ENCODE measurements at regions not wholly inside any gene's neighbourhood (a gene's known extent, or its start where the extent isn't known, plus 50 kb on each side); places are given as distances from the start of the nearest gene placed in this dataset.

GRCh38 chr16:85306793-85307551, 194.7 kb upstream of the CIBAR2 start:
- DNase-seq (ENCODE audit: low read depth, low spot score): no peak
- Histone ChIP-seq H3K36me3 (ENCODE audit: control insufficient read depth, insufficient read depth, low read length) (no peaks in the 10 kb centered on the region; the same call in 1 of the 2 replicates), H3K27ac (ENCODE audit: low read length) (no peak overlapping the region), H3K4me3 (ENCODE audit: low read length) (no peak overlapping the region), H3K4me1 (ENCODE audit: control insufficient read depth, insufficient read depth, low read length) (peaks cover 21% of the 10 kb centered on the region), H3K27me3 (ENCODE audit: control insufficient read depth, insufficient read depth, low read length) (no peaks in the 10 kb centered on the region), H3K9me3 (ENCODE audit: control insufficient read depth, insufficient read depth, low read length) (no peaks in the 10 kb centered on the region)
- WGBS (ENCODE audit: insufficient coverage, insufficient read length): no CpG with 5 or more reads among the region's 19 CpGs

DNA sequence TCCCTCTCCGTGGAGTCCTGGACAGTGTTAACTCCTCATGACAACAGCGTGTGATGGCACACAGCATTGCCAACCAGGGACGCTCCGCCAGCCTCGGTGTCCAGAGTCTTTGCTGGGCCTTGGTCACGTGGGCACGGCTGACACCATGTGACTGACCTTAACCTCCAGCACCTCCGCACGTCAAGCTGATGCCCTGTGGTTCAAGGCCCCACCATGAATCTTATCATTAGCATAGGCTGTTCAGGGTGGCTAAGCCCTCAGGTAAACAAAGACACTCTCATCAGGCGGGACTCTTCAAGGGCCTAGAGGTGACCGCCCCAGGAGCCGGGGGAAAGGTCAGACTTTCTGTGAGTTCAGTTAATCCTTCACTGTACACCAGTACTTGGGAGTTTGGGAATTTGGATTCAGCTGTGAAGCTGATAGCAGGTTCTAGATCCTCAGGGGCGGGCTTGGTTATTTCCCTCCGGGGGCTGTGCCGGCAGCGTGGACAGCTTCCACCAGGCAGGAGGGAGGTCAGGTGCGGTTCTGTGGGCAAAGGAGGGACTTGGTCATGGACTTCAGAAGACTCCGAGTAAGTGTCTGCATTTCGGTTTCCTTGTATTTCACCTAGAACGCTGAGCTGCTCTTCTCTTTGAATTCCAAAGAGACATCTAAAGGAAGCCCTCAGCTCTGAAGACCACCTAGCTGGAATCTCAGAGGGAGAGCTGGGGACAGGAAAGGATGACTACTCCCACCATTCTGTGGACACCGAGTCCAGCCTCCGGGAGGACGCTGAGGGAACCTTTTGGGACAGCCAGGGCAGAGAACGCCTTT, 195.5 kb upstream of the CIBAR2 start:
- Histone ChIP-seq H3K4me3 (ENCODE audit: low read length) (no peak overlapping the region), H3K4me1 (ENCODE audit: control insufficient read depth, insufficient read depth, low read length) (peaks cover 22% of the 10 kb centered on the region), H3K27me3 (ENCODE audit: control insufficient read depth, insufficient read depth, low read length) (no peaks in the 10 kb centered on the region), H3K27ac (ENCODE audit: low read length) (no peak overlapping the region), H3K36me3 (ENCODE audit: control insufficient read depth, insufficient read depth, low read length) (no peaks in the 10 kb centered on the region; the same call in 1 of the 2 replicates), H3K9me3 (ENCODE audit: control insufficient read depth, insufficient read depth, low read length) (no peaks in the 10 kb centered on the region)
- WGBS (ENCODE audit: insufficient coverage, insufficient read length): no CpG with 5 or more reads among the region's 24 CpGs
- DNase-seq (ENCODE audit: low read depth, low spot score): no peak

DNA sequence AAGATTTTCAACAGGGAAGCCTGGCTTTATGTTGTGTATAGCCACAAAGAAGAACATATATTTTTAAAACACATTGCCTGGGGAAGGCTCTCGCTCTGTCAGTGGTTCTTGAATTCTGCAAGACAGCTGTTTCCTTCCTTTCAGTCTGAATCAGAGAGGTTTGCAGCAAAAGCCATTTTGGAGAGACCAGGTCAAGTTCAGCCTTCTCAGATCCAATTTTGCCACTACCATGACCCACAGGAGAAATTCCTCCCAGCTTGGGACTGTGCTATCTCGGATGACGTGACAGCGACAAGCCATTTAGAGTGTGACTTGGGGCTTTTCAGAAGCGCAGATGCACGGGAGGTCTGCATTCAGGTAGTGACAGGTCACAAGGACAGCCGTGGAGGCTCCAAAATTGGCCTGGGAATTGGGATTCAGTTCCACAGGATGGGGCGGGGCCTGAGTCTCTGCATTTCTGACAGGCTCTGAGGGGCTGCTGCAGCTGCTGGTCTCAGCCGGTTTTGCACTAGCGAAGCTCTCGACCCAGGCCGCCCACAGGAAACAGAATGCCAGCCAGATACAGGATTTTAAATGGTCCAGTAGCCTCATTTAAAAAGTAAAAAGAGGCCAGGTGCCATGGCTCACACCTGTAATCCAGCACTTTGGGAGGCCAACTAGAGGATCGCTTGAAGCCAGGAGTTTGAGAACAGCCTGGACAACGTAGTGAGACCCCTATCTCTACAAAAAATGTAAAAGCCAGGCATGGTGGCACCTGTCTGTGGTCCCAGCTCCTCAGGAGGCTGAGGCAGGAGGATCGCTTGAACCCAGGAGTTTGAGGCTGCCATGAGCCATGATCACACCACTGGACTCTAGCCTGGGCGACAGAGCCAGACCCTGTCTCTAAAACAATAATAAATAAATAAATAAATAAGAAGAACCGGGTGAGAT, 196.6 kb upstream of the CIBAR2 start:
- no peaks in the 10 kb centered on the region; the same call in 1 of the 2 replicates for H3K36me3 ChIP-seq (ENCODE audit: control insufficient read depth, insufficient read depth, low read length)
- DNase-seq (ENCODE audit: low read depth, low spot score): no peak
- H3K4me1 ChIP-seq (ENCODE audit: control insufficient read depth, insufficient read depth, low read length): peaks cover 23% of the 10 kb centered on the region
- H3K27me3 ChIP-seq (ENCODE audit: control insufficient read depth, insufficient read depth, low read length): no peaks in the 10 kb centered on the region
- WGBS (ENCODE audit: insufficient coverage, insufficient read length): no CpG with 5 or more reads among the region's 17 CpGs
- H3K9me3 ChIP-seq (ENCODE audit: control insufficient read depth, insufficient read depth, low read length): no peaks in the 10 kb centered on the region
- H3K27ac ChIP-seq (ENCODE audit: low read length): no peak overlapping the region
- H3K4me3 ChIP-seq (ENCODE audit: low read length): no peak overlapping the region

DNA sequence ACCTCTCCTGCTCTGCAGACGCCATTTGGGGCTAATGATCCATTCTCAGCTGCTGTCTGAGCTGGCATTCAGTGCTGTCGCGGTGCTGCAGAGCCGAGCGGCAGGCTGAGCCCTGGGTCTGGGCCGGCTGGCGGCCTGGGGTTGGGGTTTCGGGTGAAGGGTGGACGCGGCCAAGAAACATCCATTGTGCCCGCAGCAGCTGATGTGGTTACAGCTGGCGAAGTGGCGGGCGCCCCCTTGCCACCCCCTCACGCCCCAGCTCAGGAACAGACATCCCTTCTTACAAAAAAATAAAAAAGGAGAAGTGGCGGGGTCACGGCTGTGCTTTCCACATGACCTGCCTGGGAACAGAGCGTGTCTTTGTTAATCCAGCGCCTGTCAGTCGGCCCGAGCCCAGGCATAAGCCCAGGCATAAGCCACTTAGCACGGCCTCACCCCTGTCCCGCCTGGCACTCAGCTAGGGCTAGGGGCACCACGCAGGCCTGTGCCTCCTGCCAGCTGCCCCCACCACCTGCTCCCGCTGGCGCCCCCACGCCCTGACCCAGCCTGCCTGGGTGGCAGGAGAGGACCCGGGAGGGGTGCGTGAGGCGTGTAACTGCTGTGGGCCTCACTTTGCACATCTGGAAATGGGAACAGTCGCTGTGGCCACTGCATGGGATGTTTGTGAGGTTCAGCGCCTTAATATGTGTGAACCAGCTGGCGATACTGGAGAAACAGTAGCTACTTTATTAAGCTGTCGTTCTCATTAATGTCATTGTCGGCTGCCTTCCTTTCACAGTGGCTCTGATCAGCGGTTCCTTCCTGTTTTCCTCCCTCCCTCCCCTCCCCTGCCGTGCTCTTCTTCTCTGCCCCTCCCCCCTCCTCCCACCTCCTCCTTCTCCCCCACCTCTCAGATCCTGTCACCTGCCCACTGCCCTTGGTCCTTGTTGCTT, 197.7 kb upstream of the CIBAR2 start:
- Histone ChIP-seq H3K4me1 (ENCODE audit: control insufficient read depth, insufficient read depth, low read length) (peaks cover 23% of the 10 kb centered on the region), H3K4me3 (ENCODE audit: low read length) (no peak overlapping the region), H3K27ac (ENCODE audit: low read length) (no peak overlapping the region), H3K9me3 (ENCODE audit: control insufficient read depth, insufficient read depth, low read length) (no peaks in the 10 kb centered on the region), H3K27me3 (ENCODE audit: control insufficient read depth, insufficient read depth, low read length) (no peaks in the 10 kb centered on the region), H3K36me3 (ENCODE audit: control insufficient read depth, insufficient read depth, low read length) (no peaks in the 10 kb centered on the region; the same call in 1 of the 2 replicates)
- no CpG with 5 or more reads among the region's 37 CpGs for WGBS (ENCODE audit: insufficient coverage, insufficient read length)
- DNase-seq (ENCODE audit: low read depth, low spot score): no peak

- Histone ChIP-seq H3K36me3 (ENCODE audit: control insufficient read depth, insufficient read depth, low read length) (no peaks in the 10 kb centered on the region; the same call in 1 of the 2 replicates), H3K4me1 (ENCODE audit: control insufficient read depth, insufficient read depth, low read length) (peaks cover 23% of the 10 kb centered on the region), H3K27ac (ENCODE audit: low read length) (no peak overlapping the region), H3K27me3 (ENCODE audit: control insufficient read depth, insufficient read depth, low read length) (no peaks in the 10 kb centered on the region), H3K4me3 (ENCODE audit: low read length) (no peak overlapping the region), H3K9me3 (ENCODE audit: control insufficient read depth, insufficient read depth, low read length) (no peaks in the 10 kb centered on the region)
- no CpG with 5 or more reads among the region's 27 CpGs for WGBS (ENCODE audit: insufficient coverage, insufficient read length)
- no peak for DNase-seq (ENCODE audit: low read depth, low spot score)
These were observed 198.8 kb upstream of the CIBAR2 start for GRCh38 chr16:85310868-85311585.

DNA sequence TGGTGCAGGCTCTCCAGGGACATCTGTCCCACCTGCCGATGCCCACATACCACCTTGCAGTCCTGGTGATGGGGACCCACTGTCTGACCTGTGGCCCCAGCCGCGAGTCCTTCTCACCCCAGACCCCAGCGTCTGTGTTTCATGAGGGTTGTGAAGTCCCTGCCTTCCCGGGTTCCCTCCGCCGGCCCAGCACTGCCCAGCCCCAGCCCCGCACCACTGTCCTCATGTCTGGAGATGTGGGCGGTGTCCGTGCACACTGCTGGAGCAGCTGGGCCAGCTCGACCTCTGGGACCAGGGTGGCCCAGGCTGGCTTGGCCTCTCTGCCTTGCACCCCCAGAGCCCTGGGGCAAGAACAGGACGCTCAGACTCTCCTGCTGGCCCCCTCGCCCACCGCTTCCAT, 199.5 kb upstream of the CIBAR2 start:
- no peak for DNase-seq (ENCODE audit: low read depth, low spot score)
- no CpG with 5 or more reads among the region's 14 CpGs for WGBS (ENCODE audit: insufficient coverage, insufficient read length)
- no peaks in the 10 kb centered on the region for H3K27me3 ChIP-seq (ENCODE audit: control insufficient read depth, insufficient read depth, low read length)
- H3K4me1 ChIP-seq (ENCODE audit: control insufficient read depth, insufficient read depth, low read length): peaks cover 22% of the 10 kb centered on the region
- no peaks in the 10 kb centered on the region for H3K9me3 ChIP-seq (ENCODE audit: control insufficient read depth, insufficient read depth, low read length)
- H3K27ac ChIP-seq (ENCODE audit: low read length): no peak overlapping the region
- H3K36me3 ChIP-seq (ENCODE audit: control insufficient read depth, insufficient read depth, low read length): no peaks in the 10 kb centered on the region; the same call in 1 of the 2 replicates
- no peak overlapping the region for H3K4me3 ChIP-seq (ENCODE audit: low read length)

- H3K4me1 ChIP-seq (ENCODE audit: control insufficient read depth, insufficient read depth, low read length): peaks cover 20% of the 10 kb centered on the region
- no CpG with 5 or more reads among the region's 11 CpGs for WGBS (ENCODE audit: insufficient coverage, insufficient read length)
- no peak overlapping the region for H3K27ac ChIP-seq (ENCODE audit: low read length)
- H3K9me3 ChIP-seq (ENCODE audit: control insufficient read depth, insufficient read depth, low read length): no peaks in the 10 kb centered on the region
- no peaks in the 10 kb centered on the region for H3K27me3 ChIP-seq (ENCODE audit: control insufficient read depth, insufficient read depth, low read length)
- H3K4me3 ChIP-seq (ENCODE audit: low read length): no peak overlapping the region
- no peak for DNase-seq (ENCODE audit: low read depth, low spot score)
- H3K36me3 ChIP-seq (ENCODE audit: control insufficient read depth, insufficient read depth, low read length): no peaks in the 10 kb centered on the region; the same call in 1 of the 2 replicates
These were observed 199.9 kb upstream of the CIBAR2 start for GRCh38 chr16:85312174-85312573.

DNA sequence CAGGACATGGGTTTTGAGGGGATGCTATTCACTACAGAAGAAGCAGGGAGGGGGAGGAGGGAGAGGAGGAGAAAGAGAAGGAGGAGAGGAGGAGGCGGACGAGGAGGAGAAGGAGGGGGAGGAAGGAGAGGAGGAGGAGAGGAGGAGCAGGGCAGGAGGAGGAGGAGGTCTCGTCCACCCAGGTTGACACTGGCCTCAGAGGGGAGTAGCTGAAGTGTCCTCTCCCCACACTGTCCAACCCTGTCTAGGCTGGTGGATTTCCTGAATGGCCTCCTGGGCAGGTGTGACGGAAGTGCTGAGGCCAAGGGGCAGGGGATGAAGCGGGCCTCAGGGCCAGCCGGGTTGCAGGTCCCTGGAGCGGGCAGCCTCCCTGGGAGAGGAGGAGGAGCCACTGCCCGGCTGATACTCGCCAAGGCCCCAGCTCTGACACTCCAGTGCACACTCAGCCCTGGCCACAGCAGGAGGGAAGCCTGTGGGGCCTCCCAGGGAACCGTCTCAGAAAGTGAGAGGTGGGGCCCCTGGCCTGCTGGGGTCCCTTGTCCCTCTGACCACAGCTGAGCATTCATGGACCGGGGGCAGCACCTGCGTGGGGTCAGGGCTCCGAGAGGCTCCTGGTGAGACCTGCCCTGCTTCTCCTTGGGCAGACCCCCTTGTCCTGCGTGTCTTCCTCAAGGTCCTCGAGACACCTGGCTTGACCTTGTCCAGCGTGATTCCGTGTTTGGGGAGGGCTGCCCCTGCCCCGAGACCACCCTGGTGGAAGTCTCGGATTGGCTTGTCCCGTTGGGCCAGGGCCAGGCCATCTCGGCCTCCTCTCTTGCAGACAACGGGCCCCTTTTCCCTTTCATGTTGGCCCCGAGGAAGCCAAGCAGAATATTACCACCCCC, 200.6 kb upstream of the CIBAR2 start:
- WGBS (ENCODE audit: insufficient coverage, insufficient read length): no CpG with 5 or more reads among the region's 23 CpGs
- DNase-seq (ENCODE audit: low read depth, low spot score): no peak
- Histone ChIP-seq H3K36me3 (ENCODE audit: control insufficient read depth, insufficient read depth, low read length) (no peaks in the 10 kb centered on the region; the same call in 1 of the 2 replicates), H3K9me3 (ENCODE audit: control insufficient read depth, insufficient read depth, low read length) (no peaks in the 10 kb centered on the region), H3K4me3 (ENCODE audit: low read length) (no peak overlapping the region), H3K27ac (ENCODE audit: low read length) (no peak overlapping the region), H3K4me1 (ENCODE audit: control insufficient read depth, insufficient read depth, low read length) (peaks cover 20% of the 10 kb centered on the region), H3K27me3 (ENCODE audit: control insufficient read depth, insufficient read depth, low read length) (no peaks in the 10 kb centered on the region)

All from iPS DF 6.9 (cell line).